Activated CD4-positive, alpha-beta memory T cell treated with anti-CD3 and anti-CD28 coated beads, Interleukin-2, amount 10 ng/mL, durations not matched to agents 7 days and 5 days (primary cell): ENCODE measurements at regions not wholly inside any gene's neighbourhood (a gene's known extent, or its start where the extent isn't known, plus 50 kb on each side); places are given as distances from the start of the nearest gene placed in this dataset.
"Not testable (repeated sequence)": the region's sequence is repeated elsewhere in the genome, so short reads cannot be mapped to it uniquely, and the experiment has no call there.

Source experiments
- CTCF ChIA-PET: fragments of 350-600 bp; sonication (Branson Sonifier 250); formaldehyde crosslinking; loops from one replicate; lab custom pipeline; 2021; ENCODE audit warnings: antibody characterized with exemption, inconsistent platforms; lab: Charles Lee
- POLR2A ChIA-PET: fragments of 350-600 bp; sonication (Branson Sonifier 250); formaldehyde crosslinking; loops from one replicate; lab custom pipeline; 2021; ENCODE audit warnings: antibody characterized with exemption; lab: Charles Lee
- DNase-seq: peaks from one replicate; pipeline ENCODE4 v3.0.0-alpha.2; 2020
- H3K27ac Mint-ChIP-seq: one replicate; pipeline ENCODE4 v1.8.0; 2021; ENCODE audit warnings: mild to moderate bottlenecking, mixed read lengths
- H3K27me3 Mint-ChIP-seq: one replicate; pipeline ENCODE4 v1.8.0; 2021; ENCODE audit warnings: mixed read lengths
- H3K36me3 Mint-ChIP-seq: one replicate; pipeline ENCODE4 v1.8.0; 2021; ENCODE audit warnings: low read depth, mixed read lengths
- H3K4me1 Mint-ChIP-seq: one replicate; pipeline ENCODE4 v1.8.0; 2021; ENCODE audit warnings: mixed read lengths
- H3K4me3 Mint-ChIP-seq: one replicate; pipeline ENCODE4 v1.8.0; 2021; ENCODE audit warnings: mild to moderate bottlenecking, mixed read lengths
- H3K9me3 Mint-ChIP-seq: one replicate; pipeline ENCODE4 v1.8.0; 2021; ENCODE audit warnings: mixed read lengths

DNA sequence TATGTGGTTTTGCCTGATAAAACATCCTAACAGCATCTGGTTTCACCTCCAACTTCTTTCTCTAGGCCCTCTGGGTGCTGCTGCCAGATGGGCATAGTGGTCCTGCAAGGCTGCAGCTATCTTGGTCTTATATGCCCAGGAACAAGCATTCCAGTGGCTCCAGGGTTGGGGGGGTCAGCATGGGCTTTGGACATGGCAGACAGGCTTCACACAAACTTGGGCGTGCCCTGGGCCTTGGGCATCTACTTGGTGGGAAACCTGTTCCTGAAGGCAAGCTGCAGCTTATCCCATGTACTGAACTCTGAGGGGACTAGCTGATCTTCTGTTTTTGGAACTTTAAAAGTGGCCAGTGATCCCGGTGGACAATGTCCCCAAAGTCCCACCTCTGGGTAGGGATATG lies 54.9 kb upstream of the ZNF678 start:
- ChIA-PET POLR2A (no interaction called here), CTCF (no interaction called here)
- Mint-ChIP-seq H3K4me3 (no peak overlapping the region), H3K4me1 (no peaks in the 10 kb centered on the region), H3K27me3 (peaks cover under 1% of the 10 kb centered on the region), H3K27ac (no peak overlapping the region), H3K36me3 (no peaks in the 10 kb centered on the region), H3K9me3 (no peaks in the 10 kb centered on the region)
- no peak for DNase-seq

DNA sequence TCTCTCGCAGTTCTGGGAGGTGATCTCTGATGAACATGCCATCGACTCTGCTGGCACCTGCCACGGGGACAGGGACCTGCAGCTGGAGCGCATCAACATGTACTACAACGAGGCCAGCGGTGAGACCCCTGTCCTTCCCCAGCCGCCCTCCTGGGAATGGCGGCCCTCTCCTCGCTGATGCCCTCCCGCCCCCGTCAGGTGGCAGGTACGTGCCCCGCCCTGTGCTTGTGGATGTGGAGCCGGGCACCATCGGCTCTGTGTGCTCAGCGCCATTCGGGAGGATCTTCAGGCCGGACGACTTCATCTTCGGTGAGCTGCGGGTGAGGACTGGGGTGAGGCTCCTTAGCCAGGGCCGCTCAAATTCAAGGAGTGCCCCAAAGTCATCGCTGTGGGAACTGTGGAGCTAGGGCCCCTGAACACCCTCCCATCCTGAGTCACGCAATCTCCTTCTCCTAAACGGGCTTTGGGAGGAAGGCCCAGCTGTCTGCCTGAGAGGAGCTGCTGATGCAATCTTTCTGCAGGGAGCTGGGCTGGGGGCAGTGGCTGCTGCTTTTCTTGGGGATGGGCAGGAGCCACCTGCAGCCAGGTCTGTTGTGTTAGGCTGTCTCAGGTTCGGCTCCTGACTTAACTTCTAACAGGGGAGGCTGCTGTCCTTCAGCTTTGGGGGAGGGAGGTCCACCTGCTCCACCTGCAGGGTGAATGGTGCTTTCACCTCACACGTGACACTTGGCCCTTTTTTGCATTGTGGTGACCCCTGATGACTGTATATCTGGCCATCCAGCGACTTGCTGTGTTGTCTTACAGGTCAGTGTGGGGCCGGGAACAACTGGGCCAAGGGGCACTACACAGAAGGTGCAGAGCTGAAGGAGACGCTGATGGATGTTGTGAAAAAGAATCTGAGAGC lies 56.6 kb upstream of the ZNF678 start:
- CTCF ChIA-PET, H3K9me3 Mint-ChIP-seq: not testable (repeated sequence)

DNA sequence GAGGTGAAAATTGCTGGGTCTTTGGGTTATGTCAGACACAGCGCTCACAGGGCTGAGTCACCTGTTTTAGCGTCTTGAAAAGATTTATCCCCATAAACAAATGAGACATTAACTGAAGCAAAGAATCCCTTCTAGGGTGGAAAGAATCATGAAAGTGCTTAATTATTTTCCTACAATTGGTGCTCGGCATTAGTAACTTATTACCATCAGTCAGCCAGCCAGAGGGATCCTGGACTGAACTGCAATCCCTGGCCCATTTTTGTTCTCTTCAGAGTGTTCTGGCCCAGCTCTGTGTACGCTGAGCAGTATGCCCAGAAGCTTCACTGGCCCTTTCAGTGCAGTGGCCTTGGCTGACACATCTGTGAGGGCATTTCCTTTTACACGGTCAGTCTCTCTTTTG lies 67.3 kb upstream of the ZNF678 start:
- H3K36me3 Mint-ChIP-seq, H3K9me3 Mint-ChIP-seq, POLR2A ChIA-PET, DNase-seq, H3K27me3 Mint-ChIP-seq, H3K4me3 Mint-ChIP-seq, H3K4me1 Mint-ChIP-seq, CTCF ChIA-PET, H3K27ac Mint-ChIP-seq: not testable (repeated sequence)

More for the DNA sequence above, 56.6 kb upstream of the ZNF678 start:
- H3K36me3 Mint-ChIP-seq, H3K27me3 Mint-ChIP-seq, H3K4me1 Mint-ChIP-seq, POLR2A ChIA-PET, DNase-seq, H3K4me3 Mint-ChIP-seq, H3K27ac Mint-ChIP-seq: not testable (repeated sequence)

DNA sequence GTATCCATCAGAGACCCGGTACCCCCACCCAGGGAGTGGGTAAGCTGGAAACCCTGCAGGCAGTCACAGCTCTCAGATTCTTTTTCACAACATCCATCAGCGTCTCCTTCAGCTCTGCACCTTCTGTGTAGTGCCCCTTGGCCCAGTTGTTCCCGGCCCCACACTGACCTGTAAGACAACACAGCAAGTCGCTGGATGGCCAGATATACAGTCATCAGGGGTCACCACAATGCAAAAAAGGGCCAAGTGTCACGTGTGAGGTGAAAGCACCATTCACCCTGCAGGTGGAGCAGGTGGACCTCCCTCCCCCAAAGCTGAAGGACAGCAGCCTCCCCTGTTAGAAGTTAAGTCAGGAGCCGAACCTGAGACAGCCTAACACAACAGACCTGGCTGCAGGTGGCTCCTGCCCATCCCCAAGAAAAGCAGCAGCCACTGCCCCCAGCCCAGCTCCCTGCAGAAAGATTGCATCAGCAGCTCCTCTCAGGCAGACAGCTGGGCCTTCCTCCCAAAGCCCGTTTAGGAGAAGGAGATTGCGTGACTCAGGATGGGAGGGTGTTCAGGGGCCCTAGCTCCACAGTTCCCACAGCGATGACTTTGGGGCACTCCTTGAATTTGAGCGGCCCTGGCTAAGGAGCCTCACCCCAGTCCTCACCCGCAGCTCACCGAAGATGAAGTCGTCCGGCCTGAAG lies 69.3 kb upstream of the ZNF678 start:
- H3K4me1 Mint-ChIP-seq, H3K9me3 Mint-ChIP-seq, H3K27me3 Mint-ChIP-seq, H3K27ac Mint-ChIP-seq, H3K36me3 Mint-ChIP-seq, DNase-seq, POLR2A ChIA-PET, H3K4me3 Mint-ChIP-seq, CTCF ChIA-PET: not testable (repeated sequence)

DNA sequence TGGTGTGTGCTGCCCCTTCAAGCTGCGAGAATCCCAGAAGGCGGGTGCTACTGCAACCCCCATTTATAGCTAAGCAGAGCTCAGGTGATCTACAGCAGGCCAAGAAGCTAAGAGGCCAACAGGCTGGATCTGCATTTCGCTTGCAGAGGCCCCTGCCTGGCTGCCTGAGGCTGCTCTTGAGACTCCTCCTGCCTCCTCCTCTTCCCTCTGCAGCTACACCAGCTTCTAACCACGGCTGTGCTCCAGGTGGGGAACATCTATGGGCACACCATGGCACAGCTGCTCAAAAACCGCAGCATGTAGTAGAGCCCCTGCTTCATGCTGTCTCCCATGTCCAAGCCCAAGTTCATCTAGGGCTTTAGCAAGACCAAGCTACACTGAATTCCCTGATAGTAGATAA lies 72.9 kb upstream of the ZNF678 start:
- ChIA-PET CTCF (interaction anchor here (1.1 kb wide), 1 partner anchor 509 kb away, joined by 3 read pairs; no protein-coding TSS in a partner anchor), POLR2A (no interaction called here)
- Mint-ChIP-seq H3K9me3 (peaks cover 5% of the 10 kb centered on the region), H3K27ac (no peak overlapping the region), H3K36me3 (no peaks in the 10 kb centered on the region), H3K4me1 (no peaks in the 10 kb centered on the region), H3K4me3 (no peak overlapping the region), H3K27me3 (peaks cover 2% of the 10 kb centered on the region)
- DNase-seq: no peak

DNA sequence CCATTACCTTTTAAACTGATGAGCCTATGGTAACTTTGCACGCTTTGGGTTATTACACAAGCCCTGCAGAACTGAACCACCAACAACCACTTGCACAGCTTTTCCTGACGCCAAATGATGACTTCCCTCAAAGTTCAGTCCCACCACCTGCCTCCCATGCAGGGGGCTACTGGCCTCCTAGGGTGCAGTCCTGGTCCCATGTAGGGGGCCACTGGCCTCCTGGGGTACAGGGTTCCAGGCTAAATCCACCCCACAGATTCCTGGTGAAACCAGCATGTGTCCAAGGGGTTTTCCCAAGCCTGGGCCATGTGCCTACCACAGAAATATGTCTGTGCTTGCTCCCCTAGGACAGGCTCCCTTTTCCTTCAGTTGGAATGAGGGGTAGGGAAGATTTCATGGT lies 73.4 kb upstream of the ZNF678 start:
- Mint-ChIP-seq H3K36me3 (no peaks in the 10 kb centered on the region), H3K27me3 (peaks cover 2% of the 10 kb centered on the region)
- CTCF ChIA-PET: interaction anchor here (1.1 kb wide), 1 partner anchor 510 kb away, joined by 3 read pairs; no protein-coding TSS in a partner anchor

DNA sequence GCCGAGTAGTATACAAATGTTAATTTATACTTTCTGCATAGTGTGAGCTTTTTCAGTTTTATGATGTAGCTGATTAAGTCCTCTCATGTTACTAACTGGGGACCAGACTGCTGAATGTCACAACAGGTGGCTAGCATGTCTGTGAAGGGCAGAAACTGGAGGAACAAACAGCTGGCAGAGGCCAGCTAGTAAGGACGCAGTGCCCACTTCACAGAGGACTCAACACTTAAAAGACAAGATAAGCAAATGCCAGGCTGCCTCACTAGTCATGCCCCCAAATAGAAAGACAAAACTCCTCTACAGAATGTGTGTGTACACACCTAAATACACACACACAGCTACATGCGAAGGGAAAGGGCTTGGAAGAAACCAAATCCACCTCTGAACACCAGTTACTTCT lies 73.8 kb upstream of the ZNF678 start:
- no peaks in the 10 kb centered on the region for H3K4me1 Mint-ChIP-seq
- DNase-seq: no peak
- H3K9me3 Mint-ChIP-seq: peaks cover 5% of the 10 kb centered on the region
- H3K27me3 Mint-ChIP-seq: peaks cover 2% of the 10 kb centered on the region
- POLR2A ChIA-PET: no interaction called here
- no peak overlapping the region for H3K27ac Mint-ChIP-seq
- CTCF ChIA-PET: no interaction called here
- H3K4me3 Mint-ChIP-seq: no peak overlapping the region
- no peaks in the 10 kb centered on the region for H3K36me3 Mint-ChIP-seq

More for the DNA sequence above, 73.4 kb upstream of the ZNF678 start:
- Mint-ChIP-seq H3K4me1 (no peaks in the 10 kb centered on the region), H3K9me3 (peaks cover 5% of the 10 kb centered on the region), H3K27ac (no peak overlapping the region), H3K4me3 (no peak overlapping the region)
- DNase-seq: no peak
- POLR2A ChIA-PET: no interaction called here

DNA sequence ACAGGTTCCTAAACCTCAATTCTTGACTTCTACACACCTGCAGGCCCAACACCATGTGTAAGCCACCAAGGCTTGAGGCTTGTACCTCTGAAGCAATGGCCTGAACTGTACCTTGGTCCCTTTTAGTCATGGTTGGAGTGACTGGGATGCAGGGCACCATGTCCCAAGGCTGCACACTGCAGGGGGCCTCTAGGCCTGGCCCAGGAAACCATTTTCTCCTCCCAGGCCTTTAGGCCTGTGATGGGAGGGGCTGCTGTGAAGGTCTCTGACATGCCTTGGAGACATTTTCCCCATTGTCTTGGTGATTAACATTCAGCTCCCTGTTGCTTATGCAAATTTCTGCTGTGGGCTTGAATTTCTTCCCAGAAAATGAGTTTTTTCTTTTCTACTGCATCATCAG lies 75.8 kb upstream of the ZNF678 start:
- Mint-ChIP-seq H3K27ac (no peak overlapping the region), H3K4me3 (no peak overlapping the region), H3K36me3 (no peaks in the 10 kb centered on the region), H3K27me3 (peaks cover 8% of the 10 kb centered on the region), H3K4me1 (no peaks in the 10 kb centered on the region), H3K9me3 (peaks cover 5% of the 10 kb centered on the region)
- CTCF ChIA-PET: no interaction called here
- DNase-seq: no peak
- POLR2A ChIA-PET: no interaction called here

DNA sequence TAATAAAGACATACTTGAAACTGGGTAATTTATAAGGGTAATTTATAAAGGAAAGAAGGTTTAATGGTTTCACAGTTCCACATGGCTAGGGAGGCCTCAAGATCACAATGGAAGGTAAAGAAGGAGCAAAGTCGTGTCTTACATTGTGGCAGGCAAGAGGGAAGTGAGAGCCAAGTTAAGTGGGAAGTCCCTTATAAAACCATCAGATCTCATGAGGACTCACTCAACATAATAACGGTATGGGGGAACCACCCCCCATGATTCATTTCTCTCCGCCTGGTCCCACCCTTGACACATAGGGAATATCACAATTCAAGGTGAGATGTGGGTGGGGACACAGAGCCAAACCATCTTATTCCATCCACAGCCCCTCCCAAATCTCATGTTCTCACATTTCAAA lies 76.8 kb upstream of the ZNF678 start:
- Mint-ChIP-seq H3K36me3 (no peaks in the 10 kb centered on the region), H3K4me3 (no peak overlapping the region), H3K27ac (no peak overlapping the region), H3K27me3 (peaks cover 9% of the 10 kb centered on the region), H3K9me3 (peaks cover 5% of the 10 kb centered on the region), H3K4me1 (no peaks in the 10 kb centered on the region)
- ChIA-PET CTCF (no interaction called here), POLR2A (no interaction called here)
- no peak for DNase-seq

DNA sequence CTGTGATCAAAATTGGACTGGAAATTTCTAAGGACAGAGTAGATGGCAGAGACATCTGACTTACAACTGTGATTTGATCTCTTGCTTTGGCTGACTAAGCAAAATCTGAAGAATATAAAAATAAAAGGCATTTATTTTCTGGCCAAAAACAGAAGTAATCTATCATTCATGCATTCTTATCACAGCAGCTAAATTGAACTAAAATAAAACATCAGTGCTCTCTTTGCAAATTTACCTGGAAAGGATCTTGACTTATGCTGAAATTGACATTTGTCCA lies 81.4 kb upstream of the ZNF678 start:
- CTCF ChIA-PET: interaction anchor here (1.1 to 1.5 kb wide), 4 partner anchors 467 to 518 kb away, joined by 3 to 5 read pairs (median 4); no protein-coding TSS in a partner anchor
- Mint-ChIP-seq H3K27me3 (peaks cover 31% of the 10 kb centered on the region), H3K36me3 (no peaks in the 10 kb centered on the region), H3K27ac (no peak overlapping the region), H3K4me1 (no peaks in the 10 kb centered on the region), H3K4me3 (no peak overlapping the region), H3K9me3 (no peaks in the 10 kb centered on the region)
- POLR2A ChIA-PET: no interaction called here
- no peak for DNase-seq

DNA sequence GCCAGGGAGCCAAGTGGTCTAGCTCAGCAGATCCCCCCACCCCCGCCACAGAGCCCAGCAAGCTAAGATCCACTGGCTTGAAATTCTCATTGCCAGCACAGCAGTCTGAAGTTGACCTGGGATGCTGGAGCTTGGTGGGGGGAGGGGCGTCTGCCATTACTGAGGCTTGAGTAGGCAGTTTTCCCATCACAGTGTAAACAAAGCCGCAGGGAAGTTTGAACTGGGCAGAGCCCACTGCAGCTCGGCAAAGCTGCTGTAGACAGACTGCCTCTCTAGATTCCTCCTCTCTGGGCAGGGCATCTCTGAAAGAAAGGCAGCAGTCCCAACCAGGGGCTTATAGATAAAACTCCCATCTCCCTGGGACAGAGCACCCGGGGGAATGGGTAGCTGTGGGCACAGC lies 89.3 kb upstream of the ZNF678 start:
- POLR2A ChIA-PET, H3K9me3 Mint-ChIP-seq, H3K4me3 Mint-ChIP-seq, H3K27ac Mint-ChIP-seq, H3K4me1 Mint-ChIP-seq, H3K36me3 Mint-ChIP-seq, DNase-seq: not testable (repeated sequence)
- CTCF ChIA-PET: interaction anchor here (1.2 kb wide), 1 partner anchor 69 kb away, joined by 3 read pairs; no protein-coding TSS in a partner anchor
- peaks cover 28% of the 10 kb centered on the region for H3K27me3 Mint-ChIP-seq

DNA sequence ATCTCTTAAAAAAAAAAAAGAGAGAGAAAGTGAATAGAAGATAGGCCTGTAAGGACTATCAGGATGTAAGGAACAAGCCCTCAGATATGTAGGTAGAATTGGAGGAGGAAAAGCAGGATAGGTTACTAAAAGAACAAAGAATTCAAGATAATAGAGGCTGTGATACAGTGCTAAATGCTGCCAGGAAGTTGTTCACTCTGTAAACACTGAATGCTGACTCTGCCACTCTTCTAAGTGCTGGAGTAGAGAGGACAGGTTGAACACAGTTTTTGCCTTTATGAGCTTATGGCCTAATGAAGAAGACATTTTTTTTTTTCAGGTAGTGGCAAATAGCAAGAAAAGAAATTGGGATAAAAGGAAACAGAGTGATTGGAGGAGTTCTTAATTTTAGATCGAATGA lies 90.6 kb upstream of the ZNF678 start:
- Mint-ChIP-seq H3K4me3 (no peak overlapping the region), H3K9me3 (no peaks in the 10 kb centered on the region), H3K4me1 (no peaks in the 10 kb centered on the region), H3K27me3 (peaks cover 21% of the 10 kb centered on the region), H3K36me3 (no peaks in the 10 kb centered on the region), H3K27ac (no peak overlapping the region)
- ChIA-PET POLR2A (no interaction called here), CTCF (interaction anchor here (0.6 to 1.2 kb wide), 2 partner anchors 71 to 479 kb away, joined by 3 read pairs; no protein-coding TSS in a partner anchor)
- DNase-seq: no peak

DNA sequence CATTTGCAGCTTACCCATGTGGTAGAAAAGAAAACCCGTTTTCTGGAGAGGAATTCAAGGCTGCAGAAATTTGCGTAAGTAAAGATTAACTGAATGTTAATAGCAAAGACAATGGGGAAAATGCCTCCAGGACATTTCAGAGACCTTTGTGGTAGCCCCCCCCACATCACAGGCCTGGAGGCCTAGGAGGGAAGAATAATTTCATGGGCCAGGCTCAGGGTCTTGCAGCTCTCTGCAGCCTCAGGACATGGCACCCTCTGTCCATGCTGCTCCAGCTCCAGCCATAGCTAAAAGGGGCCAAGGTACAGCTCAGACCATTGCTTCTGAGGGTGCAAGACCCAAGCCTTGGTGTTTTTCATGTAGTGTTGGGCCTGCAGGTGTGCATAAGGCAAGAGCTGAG lies 92.7 kb upstream of the ZNF678 start:
- Mint-ChIP-seq H3K27ac (no peak overlapping the region), H3K4me3 (no peak overlapping the region), H3K27me3 (peaks cover 6% of the 10 kb centered on the region), H3K9me3 (no peaks in the 10 kb centered on the region), H3K36me3 (no peaks in the 10 kb centered on the region), H3K4me1 (no peaks in the 10 kb centered on the region)
- POLR2A ChIA-PET: no interaction called here
- CTCF ChIA-PET: no interaction called here
- DNase-seq: no peak
